ENCODE measurements at regions not wholly inside any gene's neighbourhood (a gene's known extent, or its start where the extent isn't known, plus 50 kb on each side); places are given as distances from the start of the nearest gene placed in this dataset.

GRCh38 chr5:118486647-118487225 lies 501.6 kb downstream of the DTWD2 start:
- no peaks in the 10 kb centered on the region for H3K9me3 ChIP-seq (ENCODE audit: control insufficient read depth, low read depth, low read length)
- H3K9ac ChIP-seq (ENCODE audit: control insufficient read depth, extremely low read depth, insufficient read depth, low read length) = no peak overlapping the region
- TF ChIP-seq EZH2 (IDR thresholded peaks at IDR 0.05; ENCODE audit: low read length) (no peak), CTCF (optimal IDR thresholded peaks at IDR 0.05 in 1 of 3, IDR thresholded peaks at IDR 0.05 in 1 of 3, conservative IDR thresholded peaks at IDR 0.05 in 1 of 3; ENCODE audit: extremely low read depth in 1 of 3, insufficient read depth in 2 of 3, low read length in 3 of 3) (no peak)
- DNase-seq (ENCODE audit: low read depth, low spot score) (no peak), FAIRE-seq (no peak)
- no peaks in the 10 kb centered on the region for H3K79me2 ChIP-seq (ENCODE audit: control insufficient read depth, insufficient read depth, low read length)
- H3K4me1 ChIP-seq (ENCODE audit: control insufficient read depth, extremely low read depth, insufficient read depth, low read length) = no peaks in the 10 kb centered on the region
- dilution Hi-C loops (cut with MboI; ENCODE audit: extremely low pct_ligation_motif_present, low sequenced_read_pairs) = no loop called here
- H3K9me1 ChIP-seq (ENCODE audit: control insufficient read depth, extremely low read depth, insufficient read depth, low read length) = no peaks in the 10 kb centered on the region
- no peaks in the 10 kb centered on the region for H4K20me1 ChIP-seq (ENCODE audit: control insufficient read depth, extremely low read depth, insufficient read depth, low read length)
- no peaks in the 10 kb centered on the region for H3K36me3 ChIP-seq (ENCODE audit: control insufficient read depth in 2 of 2, extremely low read depth in 1 of 2, insufficient read depth in 2 of 2, low read length in 2 of 2)
- no peak overlapping the region for H3K4me2 ChIP-seq (ENCODE audit: control insufficient read depth, extremely low read depth, insufficient read depth, low read depth, low read length)
- H2AFZ ChIP-seq (ENCODE audit: control insufficient read depth, low read length) = no peak overlapping the region
- no peak overlapping the region for H3K27ac ChIP-seq (ENCODE audit: control insufficient read depth, insufficient read depth, low read length)
- no peaks in the 10 kb centered on the region for H3K27me3 ChIP-seq (ENCODE audit: control insufficient read depth, extremely low read depth, insufficient read depth, low read length)
- no peak overlapping the region for H3K4me3 ChIP-seq (ENCODE audit: control insufficient read depth in 2 of 3, extremely low read depth in 1 of 3, insufficient read depth in 2 of 3, low read depth in 1 of 3, low read length in 3 of 3)

- FAIRE-seq = no peak
- no peak for TF ChIP-seq CTCF (optimal IDR thresholded peaks at IDR 0.05 in 1 of 3, IDR thresholded peaks at IDR 0.05 in 1 of 3, conservative IDR thresholded peaks at IDR 0.05 in 1 of 3; ENCODE audit: extremely low read depth in 1 of 3, insufficient read depth in 2 of 3, low read length in 3 of 3)
- no peak for TF ChIP-seq EZH2 (IDR thresholded peaks at IDR 0.05; ENCODE audit: low read length)
Observed at GRCh38 chr5:118479285-118479684, 509.1 kb downstream of the DTWD2 start.

More at GRCh38 chr5:118479285-118479684, 509.1 kb downstream of the DTWD2 start:
- Histone ChIP-seq H3K4me3 (ENCODE audit: control insufficient read depth in 2 of 3, extremely low read depth in 1 of 3, insufficient read depth in 2 of 3, low read depth in 1 of 3, low read length in 3 of 3) (no peak overlapping the region), H3K36me3 (ENCODE audit: control insufficient read depth in 2 of 2, extremely low read depth in 1 of 2, insufficient read depth in 2 of 2, low read length in 2 of 2) (no peaks in the 10 kb centered on the region), H3K79me2 (ENCODE audit: control insufficient read depth, insufficient read depth, low read length) (no peaks in the 10 kb centered on the region), H4K20me1 (ENCODE audit: control insufficient read depth, extremely low read depth, insufficient read depth, low read length) (no peaks in the 10 kb centered on the region), H3K9ac (ENCODE audit: control insufficient read depth, extremely low read depth, insufficient read depth, low read length) (no peak overlapping the region), H2AFZ (ENCODE audit: control insufficient read depth, low read length) (no peak overlapping the region), H3K9me1 (ENCODE audit: control insufficient read depth, extremely low read depth, insufficient read depth, low read length) (no peaks in the 10 kb centered on the region), H3K4me2 (ENCODE audit: control insufficient read depth, extremely low read depth, insufficient read depth, low read depth, low read length) (no peak overlapping the region), H3K9me3 (ENCODE audit: control insufficient read depth, low read depth, low read length) (no peaks in the 10 kb centered on the region), H3K27ac (ENCODE audit: control insufficient read depth, insufficient read depth, low read length) (no peak overlapping the region), H3K4me1 (ENCODE audit: control insufficient read depth, extremely low read depth, insufficient read depth, low read length) (no peaks in the 10 kb centered on the region), H3K27me3 (ENCODE audit: control insufficient read depth, extremely low read depth, insufficient read depth, low read length) (no peaks in the 10 kb centered on the region)
- DNase-seq (ENCODE audit: low read depth, low spot score) = no peak
- dilution Hi-C loops (cut with MboI; ENCODE audit: extremely low pct_ligation_motif_present, low sequenced_read_pairs) = no loop called here

Measured in keratinocyte (primary cell).